Amniotic stem cell (primary cell): ENCODE measurements at regions not wholly inside any gene's neighbourhood (a gene's known extent, or its start where the extent isn't known, plus 50 kb on each side); places are given as distances from the start of the nearest gene placed in this dataset.

ENCODE experiments used
- DNase-seq: peaks from one replicate; lab custom pipeline; 2025; lab: John Stamatoyannopoulos, UW

DNA sequence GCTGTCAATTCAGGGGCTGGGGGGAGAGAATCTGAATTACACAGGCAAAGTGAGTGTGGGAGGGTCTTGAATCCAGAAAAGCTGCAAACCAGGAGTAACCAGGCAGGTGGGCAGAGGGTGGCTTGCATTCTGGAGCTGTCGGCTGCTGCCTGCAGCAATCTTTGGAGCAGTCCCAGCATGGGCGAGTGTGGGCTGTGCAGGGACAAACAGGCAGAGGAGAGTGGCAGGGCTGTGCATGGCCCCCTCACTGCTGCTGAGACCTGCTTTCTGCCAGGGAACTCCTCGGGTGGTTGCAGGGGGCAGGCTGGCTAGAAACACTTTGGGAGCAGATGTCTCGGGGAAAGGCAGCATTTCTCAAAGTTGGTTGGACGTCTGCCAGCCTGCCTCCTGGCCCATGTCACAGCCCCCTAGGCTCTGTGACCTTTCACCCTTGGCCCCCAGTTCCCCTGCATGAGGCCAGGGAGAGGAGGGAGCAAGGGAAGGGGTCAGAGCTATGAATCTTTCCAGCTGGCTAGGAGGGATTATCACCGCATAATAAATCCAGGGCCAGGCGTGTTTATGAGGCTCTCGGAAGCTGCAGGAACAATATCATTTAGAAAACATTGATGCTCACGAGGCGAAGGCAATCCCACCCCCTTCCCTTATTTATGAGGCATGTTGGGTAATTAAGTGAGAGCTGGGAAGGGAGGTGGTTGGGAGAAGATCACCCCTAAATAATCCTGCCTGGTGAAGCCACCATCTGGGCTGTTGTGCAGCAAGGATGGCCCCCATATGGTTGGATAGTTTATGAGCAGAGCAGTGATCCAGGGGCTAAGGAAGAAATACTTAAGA lies 212.3 kb upstream of the NCAM1 start:
- no peak for DNase-seq

GRCh38 chr11:112751329-112751728 lies 209.9 kb upstream of the NCAM1 start:
- DNase-seq: no peak

DNA sequence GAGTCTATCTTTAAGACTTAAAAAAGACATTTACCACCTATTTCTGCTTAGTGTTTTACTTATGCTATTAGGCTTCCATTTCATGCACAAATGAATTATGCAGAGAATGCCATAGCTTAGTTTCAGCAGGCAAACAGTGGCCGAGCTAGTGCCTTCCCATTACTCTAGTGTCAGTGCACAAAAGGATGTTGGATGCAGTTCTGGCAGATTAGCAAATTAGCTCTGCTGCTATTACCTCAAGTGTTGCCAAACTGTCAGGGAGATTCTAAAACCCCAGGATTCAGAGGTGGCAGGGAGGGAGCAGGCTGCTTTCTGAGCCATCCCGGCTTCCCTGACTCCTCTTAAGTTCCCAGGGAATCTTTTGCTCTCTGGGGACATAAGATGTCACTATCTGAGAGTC lies 209.4 kb upstream of the NCAM1 start:
- DNase-seq: no peak

- no peak for DNase-seq
Observed at GRCh38 chr11:112752563-112752962, 208.7 kb upstream of the NCAM1 start.

DNA sequence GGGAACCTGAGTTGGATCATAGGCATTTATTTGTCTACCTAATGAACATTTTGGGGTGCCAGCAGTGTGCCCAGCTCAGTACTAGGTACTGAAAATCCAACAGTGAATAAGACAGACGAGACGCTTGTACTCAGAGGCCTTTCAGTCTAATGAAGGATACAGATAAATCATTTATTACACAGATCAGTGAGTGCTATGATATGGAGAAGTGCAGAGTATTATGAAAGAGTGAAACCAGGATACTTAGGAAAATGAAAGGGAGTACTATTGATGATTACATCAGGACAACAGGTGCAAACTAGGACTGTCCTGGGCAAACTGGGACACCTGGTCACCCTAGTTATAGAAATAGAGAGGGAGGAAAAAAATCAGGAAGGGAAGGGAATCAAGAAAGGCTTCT lies 207.5 kb upstream of the NCAM1 start:
- DNase-seq: no peak

- DNase-seq: no peak
Observed at GRCh38 chr11:112759418-112759817, 201.8 kb upstream of the NCAM1 start.

- DNase-seq: no peak
Observed at GRCh38 chr11:112760396-112761059, 200.7 kb upstream of the NCAM1 start.

DNA sequence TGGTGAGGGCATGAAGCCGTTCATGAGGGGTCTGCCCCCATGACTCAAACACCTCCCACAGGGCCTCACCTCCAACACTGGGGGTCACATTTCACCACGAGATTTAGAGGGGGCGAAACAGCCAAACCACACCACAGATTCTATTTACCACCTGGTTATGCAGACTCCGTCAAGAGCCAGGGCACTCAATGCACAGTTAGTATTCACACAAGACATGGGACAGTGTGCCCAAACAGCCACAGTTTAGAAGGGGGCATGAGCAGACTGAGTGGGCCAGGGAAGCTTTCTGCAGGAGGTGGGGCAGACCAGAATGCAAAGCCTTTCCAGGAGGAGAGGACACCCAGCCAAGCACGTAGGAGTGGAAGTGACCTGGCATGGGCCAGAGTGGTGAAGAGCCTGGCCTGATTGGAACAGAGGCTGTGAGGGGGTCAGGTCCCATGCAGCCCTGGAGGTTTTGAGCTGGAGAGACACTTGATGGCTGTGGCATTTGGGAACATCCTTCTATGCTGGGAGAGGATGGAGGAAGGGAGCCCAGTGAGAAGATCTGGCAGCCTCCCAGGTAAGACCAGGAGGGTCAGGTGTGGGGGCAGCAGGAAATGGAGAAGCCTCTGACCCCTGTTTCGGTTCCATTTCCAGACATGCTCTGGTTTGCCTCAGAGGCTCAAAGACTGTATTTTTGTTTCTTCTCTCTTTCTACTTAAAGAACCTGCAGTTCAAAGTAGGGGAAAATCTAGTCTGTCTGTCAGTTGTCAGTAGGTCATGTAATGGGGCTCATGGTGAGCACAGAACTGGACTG lies 199.1 kb upstream of the NCAM1 start:
- DNase-seq: no peak

- no peak for DNase-seq
Observed at GRCh38 chr11:112762707-112763090, 198.5 kb upstream of the NCAM1 start.

GRCh38 chr11:112765337-112765736 lies 195.9 kb upstream of the NCAM1 start:
- no peak for DNase-seq

DNA sequence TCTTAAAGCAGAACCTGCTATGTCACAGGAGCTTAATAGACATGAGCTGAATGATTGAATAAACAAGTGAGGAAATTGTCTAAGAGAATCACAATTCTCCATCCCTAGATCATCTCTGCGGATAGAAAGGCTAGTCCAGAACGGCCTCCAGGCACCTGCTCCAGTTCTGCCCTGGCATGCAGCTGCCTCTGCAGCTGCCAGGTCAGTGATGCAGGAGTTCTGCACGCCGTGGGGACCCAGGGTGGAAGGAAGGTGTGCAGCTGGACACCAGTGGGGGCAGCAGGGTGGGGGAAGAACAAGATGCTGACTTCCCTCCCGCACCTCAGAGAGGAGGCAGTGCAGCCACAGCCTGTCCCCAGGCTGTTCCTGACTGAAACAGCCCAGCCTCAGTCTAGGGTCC lies 192.1 kb upstream of the NCAM1 start:
- DNase-seq: no peak

DNA sequence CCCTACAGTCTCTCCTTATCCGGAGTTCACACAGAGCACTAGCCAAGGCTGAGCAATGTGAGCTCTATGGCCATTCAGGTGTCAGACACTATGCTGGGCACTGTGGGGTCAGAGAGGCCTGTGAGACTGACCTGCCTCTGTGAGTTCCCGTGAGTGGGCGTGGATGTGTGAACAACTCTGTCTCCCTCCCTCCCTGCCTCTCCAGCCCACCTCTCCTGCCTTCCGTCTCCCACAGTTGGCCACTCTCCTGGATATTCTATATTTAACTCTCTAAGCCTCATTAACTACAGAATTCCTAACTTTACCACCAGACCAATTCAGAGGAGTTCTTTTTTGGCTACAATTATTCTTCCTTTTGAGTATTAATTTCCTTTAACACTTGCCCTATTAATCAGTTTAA lies 191.6 kb upstream of the NCAM1 start:
- DNase-seq: no peak

DNA sequence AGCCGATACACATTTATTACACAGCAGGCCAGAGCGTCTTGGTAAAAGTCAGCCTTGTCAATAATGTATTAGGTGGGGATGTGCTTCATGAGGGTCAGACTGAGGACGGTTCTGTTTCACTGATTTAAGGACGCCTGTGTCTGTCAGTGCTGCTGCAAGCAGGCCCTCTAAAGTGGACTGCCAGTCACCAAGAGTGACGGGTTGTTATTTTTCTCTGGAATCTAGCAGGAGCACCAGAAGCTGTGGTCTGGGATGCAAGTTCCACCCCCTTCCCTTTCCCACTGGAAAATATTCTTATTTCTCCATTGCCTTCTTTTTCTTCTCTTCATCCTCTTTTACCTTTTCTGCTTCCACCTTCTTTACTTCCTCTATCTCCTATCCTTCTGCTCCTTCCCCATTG lies 191.2 kb upstream of the NCAM1 start:
- no peak for DNase-seq

- no peak for DNase-seq
Observed at GRCh38 chr11:112770487-112770886, 190.7 kb upstream of the NCAM1 start.

GRCh38 chr11:112771851-112772250 lies 189.4 kb upstream of the NCAM1 start:
- no peak for DNase-seq

GRCh38 chr11:112773264-112773663 lies 188.0 kb upstream of the NCAM1 start:
- no peak for DNase-seq

DNA sequence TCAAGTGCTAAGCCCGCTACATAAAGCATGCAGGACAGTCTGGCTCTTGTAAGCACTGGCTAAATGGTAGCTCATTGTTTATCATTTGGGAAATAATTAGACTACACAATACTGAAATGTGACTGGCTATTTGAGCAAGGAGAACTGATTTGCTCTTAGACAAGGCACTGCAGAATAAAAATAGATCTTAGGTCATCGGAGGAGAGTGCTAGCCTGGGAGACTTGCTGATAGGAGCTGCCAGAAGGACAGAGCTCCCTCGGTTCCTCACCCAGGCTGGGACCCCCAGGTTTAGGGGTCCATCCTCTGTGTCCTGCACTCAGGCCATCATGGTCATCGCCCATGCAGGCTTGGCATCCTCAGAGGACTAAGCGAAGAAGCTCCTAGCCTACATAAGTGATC lies 184.4 kb upstream of the NCAM1 start:
- no peak for DNase-seq

- DNase-seq: no peak
Observed at GRCh38 chr11:112777283-112777751, 183.9 kb upstream of the NCAM1 start.

GRCh38 chr11:112778091-112778876 lies 182.9 kb upstream of the NCAM1 start:
- DNase-seq: no peak

GRCh38 chr11:112778877-112779266 lies 182.3 kb upstream of the NCAM1 start:
- DNase-seq: no peak

DNA sequence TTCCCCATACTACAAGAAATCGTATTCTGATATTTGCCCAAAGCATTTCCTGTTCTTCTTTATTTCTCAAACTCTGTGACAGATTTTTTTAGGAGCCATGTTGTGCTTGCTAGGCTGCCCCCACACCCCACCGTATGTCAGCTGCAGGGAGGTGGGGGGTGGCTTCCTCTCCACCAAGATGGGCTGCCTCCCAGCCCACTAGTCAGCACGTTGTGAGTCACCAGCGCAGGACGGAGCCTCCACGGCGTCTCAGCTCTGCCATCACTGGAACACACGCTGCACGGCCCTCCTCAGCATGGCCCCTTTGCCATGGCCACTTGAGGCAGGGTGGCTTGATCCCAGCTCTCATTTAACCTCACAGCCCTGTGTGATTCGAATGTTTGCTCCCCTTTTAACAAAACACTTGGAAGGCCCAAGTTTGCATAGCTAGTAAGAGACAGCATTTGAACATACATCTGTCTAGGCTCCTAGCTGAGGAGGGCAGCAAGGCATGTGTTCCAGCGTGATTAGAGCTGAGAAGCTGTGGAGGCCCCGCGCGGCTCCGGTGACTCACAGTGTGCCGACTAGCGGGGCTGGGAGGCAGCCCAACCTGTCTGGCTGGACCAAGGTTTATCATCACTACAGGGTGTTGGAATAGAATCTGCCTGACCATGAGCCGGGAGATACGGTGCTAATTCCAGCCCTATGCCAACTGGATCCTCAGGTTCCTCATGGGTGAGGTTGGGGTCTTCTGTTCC lies 180.7 kb upstream of the NCAM1 start:
- no peak for DNase-seq
